Type B pancreatic cell (in vitro differentiated cells): ENCODE measurements at regions not wholly inside any gene's neighbourhood (a gene's known extent, or its start where the extent isn't known, plus 50 kb on each side); places are given as distances from the start of the nearest gene placed in this dataset.

Experiments used
- DNase-seq: peaks from one replicate; pipeline ENCODE4 v3.0.0; 2021; ENCODE audit warnings: mixed read lengths; ENCODE audit not compliant: unreplicated experiment; ENCODE audit errors: extremely low spot score
- H3K27ac Mint-ChIP-seq: 2 replicates; pipeline ENCODE4 v1.8.0; 2021; ENCODE audit warnings: mild to moderate bottlenecking, mixed read lengths
- H3K27me3 Mint-ChIP-seq: 2 replicates; pipeline ENCODE4 v1.8.0; 2021; ENCODE audit warnings: mixed read lengths
- H3K36me3 Mint-ChIP-seq: 2 replicates; pipeline ENCODE4 v1.8.0; 2021; ENCODE audit warnings: mixed read lengths
- H3K4me1 Mint-ChIP-seq: one replicate; pipeline ENCODE4 v1.8.0; 2021; ENCODE audit warnings: mixed read lengths; ENCODE audit not compliant: unreplicated experiment
- H3K4me3 Mint-ChIP-seq: 2 replicates; pipeline ENCODE4 v1.8.0; 2021; ENCODE audit warnings: mild to moderate bottlenecking, mixed read lengths
- H3K9me3 Mint-ChIP-seq: 2 replicates; pipeline ENCODE4 v1.8.0; 2021; ENCODE audit warnings: mixed read lengths
- CTCF ChIP-seq: fragments of 200-600 bp; sonication (generic); conservative IDR thresholded peaks from 2 replicates; pipeline ENCODE4 v1.5.0; 2021; ENCODE audit warnings: antibody characterized with exemption, mild to moderate bottlenecking

GRCh38 chr9:27653957-27654356 is 80.7 kb upstream of the C9orf72 start:
- Mint-ChIP-seq H3K9me3 (no peaks in the 10 kb centered on the region), H3K36me3 (no peaks in the 10 kb centered on the region), H3K27me3 (no peaks in the 10 kb centered on the region), H3K27ac (no peak overlapping the region), H3K4me1 (peaks cover 5% of the 10 kb centered on the region), H3K4me3 (no peak overlapping the region)
- DNase-seq, result no peak
- TF ChIP-seq CTCF, result no peak

GRCh38 chr9:27654629-27655285 is 81.5 kb upstream of the C9orf72 start:
- no peak for TF ChIP-seq CTCF
- peaks cover 8% of the 10 kb centered on the region for H3K4me1 Mint-ChIP-seq

GRCh38 chr9:27655441-27655840 is 82.2 kb upstream of the C9orf72 start:
- H3K9me3 Mint-ChIP-seq, result no peaks in the 10 kb centered on the region
- H3K36me3 Mint-ChIP-seq, result no peaks in the 10 kb centered on the region
- H3K27ac Mint-ChIP-seq, result no peak overlapping the region
- H3K4me3 Mint-ChIP-seq, result no peak overlapping the region
- H3K4me1 Mint-ChIP-seq, result peaks cover 9% of the 10 kb centered on the region
- TF ChIP-seq CTCF, result no peak
- DNase-seq, result no peak
- no peaks in the 10 kb centered on the region for H3K27me3 Mint-ChIP-seq

More at GRCh38 chr9:27654629-27655285, 81.5 kb upstream of the C9orf72 start:
- no peaks in the 10 kb centered on the region for H3K27me3 Mint-ChIP-seq
- no peak overlapping the region for H3K27ac Mint-ChIP-seq
- DNase-seq, result no peak
- H3K4me3 Mint-ChIP-seq, result no peak overlapping the region
- no peaks in the 10 kb centered on the region for H3K9me3 Mint-ChIP-seq
- no peaks in the 10 kb centered on the region for H3K36me3 Mint-ChIP-seq

GRCh38 chr9:27659001-27659400 is 85.7 kb upstream of the C9orf72 start:
- Mint-ChIP-seq H3K36me3 (no peaks in the 10 kb centered on the region), H3K9me3 (no peaks in the 10 kb centered on the region), H3K27ac (no peak overlapping the region), H3K27me3 (no peaks in the 10 kb centered on the region), H3K4me3 (no peak overlapping the region), H3K4me1 (peaks cover 7% of the 10 kb centered on the region)
- TF ChIP-seq CTCF, result no peak
- no peak for DNase-seq

- H3K36me3 Mint-ChIP-seq, result no peaks in the 10 kb centered on the region
- DNase-seq, result no peak
- peaks cover 4% of the 10 kb centered on the region for H3K4me1 Mint-ChIP-seq
- H3K27ac Mint-ChIP-seq, result no peak overlapping the region
- H3K27me3 Mint-ChIP-seq, result no peaks in the 10 kb centered on the region
- no peak overlapping the region for H3K4me3 Mint-ChIP-seq
- no peaks in the 10 kb centered on the region for H3K9me3 Mint-ChIP-seq
- TF ChIP-seq CTCF, result no peak
These were observed 86.3 kb upstream of the C9orf72 start for GRCh38 chr9:27659571-27659970.
